Activated CD4-positive, alpha-beta T cell treated with anti-CD3 and anti-CD28 coated beads, Interleukin-2, Interleukin-4, amounts not matched to agents 100 ng/mL and 50 ng/mL, durations not matched to agents 16 hours and 8 hours (primary cell): ENCODE measurements at regions not wholly inside any gene's neighbourhood (a gene's known extent, or its start where the extent isn't known, plus 50 kb on each side); places are given as distances from the start of the nearest gene placed in this dataset.

ENCODE experiments used
- DNase-seq: peaks from one replicate; pipeline ENCODE4 v3.0.0-alpha.2; 2020; ENCODE audit warnings: low spot score

- no peak for DNase-seq
These were observed 399.9 kb upstream of the ADAMTSL1 start for GRCh38 chr9:18074041-18074440.

DNA sequence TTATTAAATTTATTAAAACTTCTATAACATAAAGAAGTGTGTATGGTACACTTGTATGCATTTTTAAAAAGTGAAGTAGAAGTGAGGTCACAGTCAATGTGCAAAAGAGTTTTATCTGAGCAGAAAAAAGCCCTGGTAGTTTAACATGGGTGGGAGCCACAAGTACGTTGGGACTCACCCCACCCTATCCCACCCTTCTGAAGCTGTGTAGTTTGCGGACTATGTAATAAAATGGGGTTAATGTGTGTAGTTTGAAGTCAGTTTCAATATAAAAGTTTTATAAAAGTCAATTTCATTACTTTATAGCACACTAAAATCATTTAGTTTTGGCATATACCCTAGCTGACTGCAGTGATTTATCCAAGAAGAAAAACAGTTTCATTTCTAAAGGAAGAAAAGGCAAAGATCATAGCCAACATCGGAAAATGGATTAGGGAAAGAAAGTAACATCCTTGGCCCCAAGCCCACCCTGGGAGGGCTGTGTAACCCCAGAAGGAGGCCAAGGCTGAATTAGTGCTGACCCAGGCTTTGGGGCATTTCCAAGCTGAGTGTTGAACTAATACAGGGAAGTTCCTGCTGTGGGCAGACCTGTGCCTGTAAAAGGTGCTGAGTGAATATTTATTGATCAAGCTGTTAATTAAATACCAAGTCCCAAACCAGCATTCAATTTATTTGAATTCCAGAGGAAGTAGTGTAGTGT lies 398.6 kb upstream of the ADAMTSL1 start:
- no peak for DNase-seq

DNA sequence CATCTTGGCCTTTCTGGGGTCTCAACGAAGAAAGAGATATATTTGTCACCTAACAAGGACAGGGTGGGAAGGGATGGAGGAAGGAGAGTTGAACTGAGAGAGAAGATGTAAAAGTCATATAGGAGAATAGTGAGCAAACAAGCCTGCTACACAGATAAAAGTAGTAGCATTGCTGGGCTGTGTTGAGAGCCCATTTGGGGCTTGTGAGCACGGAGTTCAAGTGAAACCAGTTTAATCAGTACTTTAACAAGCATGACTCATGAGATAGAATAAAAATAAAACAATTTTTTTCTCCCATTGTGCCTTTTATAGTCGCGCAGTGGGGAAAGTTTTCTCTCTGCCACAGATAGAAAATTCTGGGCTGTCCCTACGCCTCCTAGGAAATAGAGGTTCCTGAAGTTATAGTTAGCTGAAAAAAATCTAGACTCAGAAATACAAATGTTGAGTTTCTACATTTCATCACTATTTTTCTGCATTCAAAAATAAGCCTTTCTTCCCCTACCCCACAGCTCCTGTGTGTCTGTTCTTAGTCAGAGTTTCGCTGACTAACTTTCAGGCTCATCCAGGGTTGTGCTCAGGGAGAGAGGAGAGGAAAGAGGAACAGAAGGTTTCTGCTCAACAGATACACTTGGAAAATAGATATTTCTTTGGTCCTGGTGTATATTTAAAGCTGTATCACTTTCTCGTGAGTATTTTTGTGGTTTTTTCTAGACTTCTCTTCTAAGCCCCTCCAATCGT lies 395.8 kb upstream of the ADAMTSL1 start:
- DNase-seq, result no peak

- DNase-seq, result no peak
These were observed 381.8 kb upstream of the ADAMTSL1 start for GRCh38 chr9:18092138-18092537.

GRCh38 chr9:18106006-18106560 lies 367.9 kb upstream of the ADAMTSL1 start:
- no peak for DNase-seq

DNA sequence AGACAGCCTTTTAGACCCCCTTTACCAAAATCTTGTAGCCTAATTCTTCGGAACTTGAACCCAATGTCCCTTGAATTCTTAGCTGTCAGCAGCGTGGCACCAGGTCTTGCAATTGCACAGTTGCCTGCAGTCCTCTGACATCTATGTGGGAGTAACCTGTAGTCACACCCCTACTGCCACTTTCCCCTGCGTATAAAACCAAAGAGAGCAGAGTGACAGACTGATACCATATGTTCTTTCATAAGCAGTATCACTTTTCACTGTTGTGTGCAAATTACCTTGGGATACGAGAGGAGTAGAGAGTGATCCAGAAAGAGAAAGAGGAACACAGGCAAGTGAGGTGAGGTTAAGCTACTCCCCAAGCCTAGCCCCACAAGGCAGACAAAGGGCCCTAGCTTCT lies 364.3 kb upstream of the ADAMTSL1 start:
- no peak for DNase-seq

DNA sequence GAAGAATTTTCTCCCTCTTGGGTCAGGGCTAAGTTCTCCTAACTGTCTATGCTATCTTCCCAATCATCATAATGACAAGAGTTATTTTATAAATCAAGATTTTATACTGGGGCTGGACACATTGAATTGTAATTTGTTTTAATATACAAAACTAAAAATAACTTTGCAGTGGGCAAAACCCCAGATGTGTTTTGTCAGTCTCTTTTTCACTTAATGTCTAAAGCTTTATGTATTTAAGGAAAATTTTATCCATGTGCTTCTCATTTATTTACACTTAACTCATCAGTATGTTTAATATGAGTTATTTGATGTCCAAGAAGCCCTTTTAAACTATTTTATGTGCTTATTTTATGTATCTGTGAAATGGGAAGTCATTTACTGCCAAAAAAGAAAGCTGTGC lies 362.8 kb upstream of the ADAMTSL1 start:
- DNase-seq, result no peak

DNA sequence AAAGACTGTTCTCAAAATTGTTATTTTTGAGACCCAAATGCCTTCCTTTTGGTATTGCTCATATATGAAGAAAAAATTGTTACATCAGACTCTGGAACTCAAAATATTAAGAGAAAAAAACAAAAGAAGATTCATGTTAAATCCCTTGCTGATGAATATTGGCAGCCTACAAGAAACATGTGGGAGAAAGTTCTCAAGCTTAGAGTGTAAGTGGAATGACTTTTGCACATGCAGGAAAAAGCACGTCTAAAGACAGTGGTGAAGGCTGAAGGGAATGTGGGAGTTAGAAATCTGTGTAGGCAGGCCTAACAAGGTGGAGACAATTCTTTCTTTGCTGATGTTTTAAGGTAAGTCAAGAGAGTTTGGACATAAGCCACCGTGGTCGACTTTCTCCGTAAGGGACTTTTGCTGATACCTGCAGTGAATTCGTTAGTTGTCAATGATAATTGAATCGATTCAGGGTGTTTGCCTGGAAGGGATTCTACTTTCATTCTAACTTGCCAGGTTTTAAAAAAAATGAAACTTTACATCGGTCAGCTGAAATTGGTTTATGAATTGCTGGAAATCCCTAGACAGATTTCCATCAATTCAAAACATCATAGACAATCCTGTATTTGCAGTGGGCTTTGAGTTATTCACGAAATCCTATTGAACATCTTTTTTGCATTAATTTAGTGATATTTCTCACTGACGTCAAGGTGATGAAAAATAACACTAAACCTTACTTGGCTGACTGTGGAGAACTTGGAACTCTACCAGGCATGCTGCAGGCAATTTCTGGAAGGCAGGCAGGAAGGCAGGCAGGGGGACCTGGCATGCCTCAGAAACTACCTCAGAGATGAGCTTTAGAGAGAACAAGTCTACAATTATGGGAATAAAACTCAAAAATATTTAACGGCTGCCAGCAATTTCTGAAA lies 359.1 kb upstream of the ADAMTSL1 start:
- no peak for DNase-seq

DNA sequence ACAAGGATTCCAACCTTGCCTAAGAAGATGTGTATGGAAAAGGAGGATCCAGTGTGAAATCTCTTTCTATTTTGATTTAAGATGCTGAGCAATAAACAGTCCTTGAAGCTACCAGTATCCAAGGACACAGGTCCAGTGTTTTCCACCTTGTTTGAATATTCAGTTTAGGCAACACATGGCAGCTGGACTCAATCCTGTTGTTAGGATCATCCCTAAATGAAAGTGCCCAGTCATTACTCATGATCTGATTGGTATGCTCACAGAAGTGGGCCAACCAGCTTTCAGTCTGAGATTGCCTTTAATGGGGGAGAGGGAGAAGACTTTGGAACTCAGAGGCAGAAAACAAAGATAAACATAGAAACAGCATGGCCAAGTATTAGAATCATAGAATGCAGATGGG lies 355.7 kb upstream of the ADAMTSL1 start:
- DNase-seq, result no peak

DNA sequence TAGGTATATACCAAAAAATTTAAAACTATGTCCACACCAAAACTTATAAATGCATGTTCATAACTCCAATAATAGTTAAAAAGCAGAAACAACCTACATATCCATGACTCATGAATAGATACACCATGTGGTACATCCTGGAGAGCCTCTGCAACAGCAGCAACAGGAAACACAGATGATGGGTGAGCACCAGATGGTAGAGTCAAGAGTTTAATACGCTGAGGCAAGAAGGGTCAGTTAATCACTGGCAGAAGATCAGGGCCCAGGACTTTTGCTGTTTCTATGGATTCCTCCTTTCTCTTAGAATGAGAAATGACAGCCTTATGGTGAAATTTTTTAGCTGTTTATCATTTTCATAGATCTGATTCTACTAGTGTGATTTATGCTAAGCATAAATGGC lies 351.8 kb upstream of the ADAMTSL1 start:
- DNase-seq, result no peak

DNA sequence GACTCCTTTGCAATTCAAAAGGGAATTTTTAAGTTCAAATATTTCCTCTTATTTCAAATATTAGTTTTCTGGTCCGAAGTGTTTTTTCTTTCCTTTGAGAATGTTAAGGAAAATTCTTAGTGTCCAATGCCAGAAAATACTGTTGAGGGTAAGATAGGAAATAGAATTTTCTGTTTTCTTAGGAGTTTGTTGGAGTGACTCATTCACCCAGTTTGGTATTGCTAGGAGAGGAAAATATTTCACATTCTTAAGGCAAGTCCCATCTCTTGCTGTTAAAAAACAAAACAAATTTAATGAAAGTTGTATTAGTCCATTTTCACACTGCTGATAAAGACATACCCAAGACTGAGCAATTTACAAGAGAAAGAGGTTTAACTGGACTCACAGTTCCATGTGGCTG lies 349.2 kb upstream of the ADAMTSL1 start:
- DNase-seq, result no peak

DNA sequence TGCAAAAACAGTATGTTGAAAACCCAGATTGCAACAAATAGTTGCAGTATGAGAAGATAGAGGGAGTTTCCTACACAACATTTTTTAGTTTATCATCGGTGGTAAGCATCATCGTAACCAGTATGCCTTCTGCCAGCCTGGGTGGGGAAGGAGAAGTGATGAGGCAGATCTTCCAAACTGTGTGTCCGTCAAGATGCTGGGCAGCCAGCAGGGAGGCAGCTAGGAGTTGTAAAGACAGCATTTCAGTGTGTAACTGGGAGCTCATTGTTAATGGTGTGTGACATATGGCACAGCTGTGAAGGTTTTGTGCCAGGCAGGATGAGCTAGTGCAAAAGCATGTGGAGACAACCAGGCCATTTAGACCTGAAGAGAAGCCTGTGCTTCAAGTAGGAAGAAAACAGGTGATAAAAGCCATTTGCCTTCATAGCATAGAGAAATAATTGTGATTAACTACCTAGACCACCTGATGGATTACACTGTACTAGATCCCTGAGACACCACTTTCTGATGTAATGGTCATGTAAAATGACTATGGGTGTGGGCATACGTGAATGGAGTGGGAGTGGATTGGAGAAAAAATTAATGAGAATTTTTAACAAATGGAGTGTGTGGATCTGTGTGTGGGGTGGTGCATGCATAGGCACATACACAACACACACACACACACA lies 347.0 kb upstream of the ADAMTSL1 start:
- no peak for DNase-seq

- no peak for DNase-seq
These were observed 346.5 kb upstream of the ADAMTSL1 start for GRCh38 chr9:18127499-18127875.

- no peak for DNase-seq
These were observed 344.1 kb upstream of the ADAMTSL1 start for GRCh38 chr9:18129809-18130334.

DNA sequence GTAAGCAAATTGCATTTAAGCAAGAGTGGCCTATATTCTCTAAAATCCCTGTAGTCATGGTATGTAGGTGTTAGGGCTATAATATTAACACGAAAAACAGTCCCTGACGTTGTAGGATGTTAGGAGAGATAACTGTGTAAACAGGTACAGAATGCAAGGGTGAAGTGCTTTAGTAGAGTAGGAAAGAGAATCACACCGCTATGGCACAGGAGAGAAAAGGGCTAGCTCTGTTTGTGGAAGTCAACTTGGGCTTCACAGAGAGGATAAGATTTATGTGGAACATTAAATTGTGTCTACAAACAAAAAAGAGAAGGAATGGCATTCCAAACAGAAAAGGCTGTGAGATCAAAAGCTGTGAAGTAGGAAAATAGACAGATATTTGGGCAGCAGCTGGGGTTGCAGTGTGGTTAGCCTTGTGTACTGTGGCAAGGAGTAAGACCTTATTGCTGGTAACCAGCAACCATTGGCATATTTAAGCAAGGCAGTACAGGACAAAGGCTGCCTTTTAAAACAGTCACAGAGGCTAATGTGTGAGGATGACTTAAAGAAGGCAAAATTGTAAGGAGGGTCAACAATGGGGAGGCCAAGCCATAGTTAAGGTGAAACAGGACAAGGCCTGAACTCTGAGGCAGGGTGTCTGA lies 337.5 kb upstream of the ADAMTSL1 start:
- no peak for DNase-seq

DNA sequence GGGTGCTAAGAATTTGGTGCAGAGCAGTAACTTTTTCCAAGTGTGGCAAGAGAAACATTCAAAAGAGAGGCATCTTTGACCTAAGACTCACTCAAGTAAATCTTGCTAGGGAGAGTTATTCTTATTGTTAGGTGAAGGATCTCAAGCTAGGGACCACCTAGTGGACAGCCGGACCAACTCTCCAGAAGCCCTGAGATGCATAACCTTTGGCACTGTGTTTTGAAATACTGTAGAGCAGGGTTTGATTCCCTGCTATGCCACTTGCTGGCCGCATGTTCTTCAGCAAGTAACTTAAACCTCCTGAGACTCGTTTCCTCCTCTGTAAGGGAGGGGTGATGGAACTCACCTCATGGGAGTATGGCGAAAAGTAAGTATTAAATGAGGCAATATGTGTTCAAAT lies 336.1 kb upstream of the ADAMTSL1 start:
- DNase-seq, result no peak

DNA sequence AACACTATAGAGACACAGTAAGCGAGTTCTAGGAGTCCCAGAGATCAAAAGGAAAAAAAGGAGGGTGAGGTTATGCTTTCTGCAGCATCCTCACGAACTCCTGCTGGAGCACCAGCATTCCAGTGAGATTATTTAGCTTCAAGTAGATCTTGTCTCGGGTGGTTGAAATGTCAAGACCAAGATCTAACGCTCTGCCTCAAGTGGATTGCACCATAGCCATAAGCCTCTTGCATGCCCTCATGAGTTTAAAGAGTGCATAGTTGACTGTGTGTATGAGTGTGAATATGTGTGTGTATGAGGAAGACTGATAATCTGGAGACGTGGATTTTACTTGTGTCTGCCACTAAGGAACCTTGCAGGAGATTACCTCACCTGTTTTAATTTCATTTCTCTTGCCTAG lies 335.3 kb upstream of the ADAMTSL1 start:
- DNase-seq, result no peak

GRCh38 chr9:18141681-18142080 lies 332.3 kb upstream of the ADAMTSL1 start:
- DNase-seq, result no peak

- DNase-seq, result no peak
These were observed 330.7 kb upstream of the ADAMTSL1 start for GRCh38 chr9:18143073-18143745.

DNA sequence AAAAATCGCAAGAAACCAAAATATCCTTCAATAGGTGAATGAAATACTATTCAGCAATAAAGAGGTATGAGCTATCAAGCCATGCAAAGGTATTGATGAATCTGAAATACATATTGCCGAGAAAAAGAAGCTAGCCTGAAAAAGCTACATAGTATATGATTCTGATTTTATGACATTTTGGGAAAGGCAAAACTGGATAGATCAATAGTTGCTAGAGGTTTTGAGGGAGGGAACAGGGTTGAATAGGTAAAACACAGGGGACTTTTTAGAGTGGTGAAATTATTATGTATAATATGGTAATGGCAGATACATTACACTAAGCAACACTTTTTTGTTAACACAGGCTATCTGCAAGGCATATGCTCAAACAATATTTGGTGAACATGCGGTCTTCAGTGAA lies 327.6 kb upstream of the ADAMTSL1 start:
- no peak for DNase-seq
